IMR-90 (cell line): ENCODE measurements at regions not wholly inside any gene's neighbourhood (a gene's known extent, or its start where the extent isn't known, plus 50 kb on each side); places are given as distances from the start of the nearest gene placed in this dataset.

Experiments
- ATAC-seq: fragments of 200-7000 bp; cut with Tn5 transposase; 2 replicates; pipeline ENCODE4 v1.9.1; 2020; ENCODE audit warnings: low read depth, mild to moderate bottlenecking, moderate library complexity
- BruUV-seq: library from RNA; stranded (reverse); fragments of 400-500 nt; replicated peaks from 2 replicates; lab custom pipeline; 2021; lab: Mats Ljungman, UMichigan
- CTCF ChIA-PET: fragments of 300-600 bp; formaldehyde crosslinking; extraction: SDS; loops from one replicate; lab custom pipeline; 2021; ENCODE audit warnings: antibody characterized with exemption; lab: Yijun Ruan, JAX
- POLR2A ChIA-PET: fragments of 300-600 bp; sonication (Branson Sonifier 250); formaldehyde crosslinking; loops from one replicate; lab custom pipeline; 2022; ENCODE audit warnings: antibody characterized with exemption; ENCODE audit not compliant: unreplicated experiment; lab: Charles Lee
- DNase-seq: peaks from one replicate; pipeline ENCODE4 v3.0.0; 2013
- H2AFZ ChIP-seq: replicated peaks from 2 replicates; pipeline ENCODE3; 2013; ENCODE audit warnings: low read length, mild to moderate bottlenecking; ENCODE audit not compliant: poor library complexity
- H2AK5ac ChIP-seq: 2 replicates; pipeline ENCODE4 v1.6.1; 2013; ENCODE audit warnings: low read depth, low read length, inconsistent platforms
- H2AK9ac ChIP-seq: replicated peaks from 2 replicates; pipeline ENCODE3; 2013; ENCODE audit warnings: mild to moderate bottlenecking, low read depth, low read length, moderate library complexity; ENCODE audit not compliant: poor library complexity
- H2BK120ac ChIP-seq: 2 replicates; pipeline ENCODE4 v1.6.1; 2013; ENCODE audit warnings: low read depth, low read length, inconsistent platforms
- H2BK15ac ChIP-seq: 3 replicates; pipeline ENCODE4 v1.6.1; 2013; ENCODE audit warnings: low read depth, low read length, inconsistent platforms
- H2BK20ac ChIP-seq: 2 replicates; pipeline ENCODE4 v1.6.1; 2013; ENCODE audit warnings: low read depth, mild to moderate bottlenecking, inconsistent platforms, low read length, moderate library complexity
- H2BK5ac ChIP-seq: 2 replicates; pipeline ENCODE4 v1.6.1; 2013; ENCODE audit warnings: mild to moderate bottlenecking, low read depth, low read length, inconsistent platforms; ENCODE audit not compliant: poor library complexity, severe bottlenecking
- H3K14ac ChIP-seq: replicated peaks from 2 replicates; pipeline ENCODE4 v1.6.1; 2013; ENCODE audit warnings: low read depth, low read length, inconsistent platforms
- H3K18ac ChIP-seq: 2 replicates; pipeline ENCODE4 v1.6.1; 2013; ENCODE audit warnings: low read depth, low read length, control low read depth
- H3K23ac ChIP-seq: 2 replicates; pipeline ENCODE4 v1.6.1; 2013; ENCODE audit warnings: low read depth, low read length, inconsistent platforms
- H3K27ac ChIP-seq: 2 replicates; pipeline ENCODE4 v1.5.1; 2013; ENCODE audit warnings: mild to moderate bottlenecking, control low read depth, low read length; ENCODE audit not compliant: insufficient read depth
- H3K27me3 ChIP-seq: 2 replicates; pipeline ENCODE4 v1.6.1; 2013; ENCODE audit warnings: low read length; ENCODE audit not compliant: control insufficient read depth, insufficient read depth
- H3K36me3 ChIP-seq: 2 replicates; pipeline ENCODE4 v1.6.1; 2013; ENCODE audit warnings: low read length, mixed read lengths; ENCODE audit not compliant: control insufficient read depth, insufficient read depth
- H3K4ac ChIP-seq: 2 replicates; pipeline ENCODE4 v1.6.1; 2013; ENCODE audit warnings: low read depth, low read length, inconsistent platforms
- H3K4me1 ChIP-seq: 2 replicates; pipeline ENCODE4 v1.6.1; 2013; ENCODE audit warnings: low read length, mixed read lengths; ENCODE audit not compliant: control insufficient read depth, insufficient read depth
- H3K4me2 ChIP-seq: 2 replicates; pipeline ENCODE4 v1.6.1; 2013; ENCODE audit warnings: low read depth, mild to moderate bottlenecking, control low read depth, low read length, moderate library complexity
- H3K4me3 ChIP-seq: 2 replicates; pipeline ENCODE4 v1.5.1; 2013; ENCODE audit warnings: low read depth, mild to moderate bottlenecking, control low read depth, low read length, moderate library complexity; ENCODE audit not compliant: insufficient read depth
- H3K56ac ChIP-seq: 2 replicates; pipeline ENCODE4 v1.6.1; 2013; ENCODE audit warnings: low read length, inconsistent platforms; ENCODE audit not compliant: insufficient read depth; ENCODE audit errors: extremely low read depth
- H3K79me1 ChIP-seq, 2 experiments: 2 replicates each; pipeline ENCODE4 v1.6.1; 2013; ENCODE audit warnings: low read length in 2 of 2, inconsistent platforms in 1 of 2, low read depth in 1 of 2
- H3K9ac ChIP-seq: 2 replicates; pipeline ENCODE4 v1.6.1; 2013; ENCODE audit warnings: low read depth, low read length, control low read depth
- H3K9me1 ChIP-seq: 2 replicates; pipeline ENCODE4 v1.6.1; 2013; ENCODE audit warnings: low read length, inconsistent platforms; ENCODE audit not compliant: insufficient read depth
- H3K9me3 ChIP-seq: 2 replicates; pipeline ENCODE4 v1.6.1; 2013; ENCODE audit warnings: low read length; ENCODE audit not compliant: control insufficient read depth, insufficient read depth
- H4K20me1 ChIP-seq: 2 replicates; pipeline ENCODE4 v1.6.1; 2013; ENCODE audit warnings: low read length, inconsistent platforms; ENCODE audit not compliant: insufficient read depth
- H4K5ac ChIP-seq: 2 replicates; pipeline ENCODE4 v1.6.1; 2013; ENCODE audit warnings: mild to moderate bottlenecking, low read depth, low read length, control low read depth
- H4K8ac ChIP-seq, 2 experiments: 2 replicates each; pipeline ENCODE4 v1.6.1; 2013; ENCODE audit warnings: low read depth in 2 of 2, low read length in 2 of 2, control low read depth in 1 of 2, inconsistent platforms in 1 of 2
- H4K91ac ChIP-seq: 2 replicates; pipeline ENCODE4 v1.6.1; 2013; ENCODE audit warnings: low read depth, low read length, inconsistent platforms; ENCODE audit not compliant: insufficient read depth
- CEBPB ChIP-seq: IDR thresholded peaks from 2 replicates; pipeline ENCODE4 v1.6.1; 2012; ENCODE audit warnings: low read depth, low read length, improper control_type of control experiment
- ELK1 ChIP-seq: fragments of 150-350 bp; IDR thresholded peaks from 2 replicates; pipeline ENCODE4 v1.6.1; 2016; ENCODE audit warnings: low read depth, mild to moderate bottlenecking, low read length, moderate library complexity, borderline replicate concordance
- FOS ChIP-seq: fragments of 150-350 bp; IDR thresholded peaks from 2 replicates; pipeline ENCODE4 v1.6.1; 2016; ENCODE audit warnings: low read depth, low read length
- POLR2A ChIP-seq: IDR thresholded peaks from 2 replicates; pipeline ENCODE4 v1.6.1; 2012; ENCODE audit warnings: mild to moderate bottlenecking, low read depth, low read length
- SMC3 ChIP-seq: fragments of 150-350 bp; IDR thresholded peaks from 2 replicates; pipeline ENCODE4 v1.6.1; 2016; ENCODE audit warnings: low read depth, mild to moderate bottlenecking, antibody characterized with exemption, low read length, moderate library complexity
- USF2 ChIP-seq: fragments of 150-350 bp; IDR thresholded peaks from 2 replicates; pipeline ENCODE4 v1.6.1; 2017; ENCODE audit warnings: mild to moderate bottlenecking, antibody characterized with exemption, low read length, low read depth
- WGBS, 2 experiments: methylation state at CpG; one replicate each; pipeline versions ENCODE4 v1.1.5 to v1.1.7; 2013; ENCODE audit warnings: missing lambda C conversion rate in 2 of 2; ENCODE audit not compliant: insufficient read length in 1 of 2; ENCODE audit errors: extremely low coverage in 2 of 2; 5-methylcytosine and 5-hydroxymethylcytosine counted together
- dilution Hi-C: fragments of 300-500 bp; cut with HindIII; formaldehyde crosslinking; loops from one replicate; pipeline ENCODE4 v1.14.3; 2018; ENCODE audit warnings: low sequenced_read_pairs; ENCODE audit not compliant: unreplicated experiment
- in situ Hi-C: fragments of 300-500 bp; cut with MboI; formaldehyde crosslinking; loops from 3 replicates; pipeline ENCODE4 v1.14.3; 2019; ENCODE audit warnings: low sequenced_read_pairs, inconsistent platforms, mixed read lengths
- intact Hi-C: fragments of 100-400 bp; cut with micrococcal nuclease; formaldehyde crosslinking; loops from 2 replicates; pipeline ENCODE4 v1.10.0; 2022

GRCh38 chr10:129126982-129127381 lies 340.1 kb upstream of the MGMT start:
- POLR2A ChIA-PET: no interaction called here
- in situ Hi-C loops (no loop called here), dilution Hi-C loops (no loop called here), intact Hi-C loops (no loop called here)
- Histone ChIP-seq H3K9me3 (peaks cover 5% of the 10 kb centered on the region), H2AK5ac (no peak overlapping the region), H3K18ac (no peak overlapping the region), H3K4me1 (no peaks in the 10 kb centered on the region), H2AFZ (no peak overlapping the region), H4K8ac (no peak overlapping the region), H3K56ac (no peak overlapping the region), H4K91ac (no peak overlapping the region), H3K79me1 (no peaks in the 10 kb centered on the region), H3K4me3 (no peak overlapping the region), H2BK5ac (no peak overlapping the region), H4K20me1 (no peaks in the 10 kb centered on the region), H3K4me2 (no peak overlapping the region), H2AK9ac (no peak overlapping the region), H3K36me3 (no peaks in the 10 kb centered on the region), H4K5ac (no peak overlapping the region), H2BK15ac (no peak overlapping the region), H2BK120ac (no peak overlapping the region), H3K23ac (no peak overlapping the region), H3K14ac (no peak overlapping the region), H3K27me3 (peaks cover 1% of the 10 kb centered on the region; the same call in 1 of the 2 replicates), H3K27ac (no peak overlapping the region), H3K4ac (no peak overlapping the region), H2BK20ac (no peak overlapping the region), H3K9ac (no peak overlapping the region), H3K9me1 (no peaks in the 10 kb centered on the region)
- BruUV-seq: no TSS peak
- TF ChIP-seq USF2 (no peak), ELK1 (no peak), POLR2A (no peak), FOS (no peak), SMC3 (no peak), CEBPB (no peak)
- no peak for ATAC-seq
- no peak for DNase-seq
- WGBS, 2 experiments: no CpG with 5 or more reads among the region's 4 CpGs
- CTCF ChIA-PET: no interaction called here
